Ramos (cell line): ENCODE measurements at regions not wholly inside any gene's neighbourhood (a gene's known extent, or its start where the extent isn't known, plus 50 kb on each side); places are given as distances from the start of the nearest gene placed in this dataset.
"Not testable (repeated sequence)": the region's sequence is repeated elsewhere in the genome, so short reads cannot be mapped to it uniquely, and the experiment has no call there.

Experiments used
- in situ Hi-C: fragments of 300-500 bp; cut with MboI; formaldehyde crosslinking; loops from one replicate; pipeline ENCODE4 v1.14.3; 2022; ENCODE audit warnings: low sequenced_read_pairs; ENCODE audit not compliant: unreplicated experiment

GRCh38 chr18:59810183-59810582, 89.6 kb upstream of the PMAIP1 start:
- in situ Hi-C loops, result no loop called here

DNA sequence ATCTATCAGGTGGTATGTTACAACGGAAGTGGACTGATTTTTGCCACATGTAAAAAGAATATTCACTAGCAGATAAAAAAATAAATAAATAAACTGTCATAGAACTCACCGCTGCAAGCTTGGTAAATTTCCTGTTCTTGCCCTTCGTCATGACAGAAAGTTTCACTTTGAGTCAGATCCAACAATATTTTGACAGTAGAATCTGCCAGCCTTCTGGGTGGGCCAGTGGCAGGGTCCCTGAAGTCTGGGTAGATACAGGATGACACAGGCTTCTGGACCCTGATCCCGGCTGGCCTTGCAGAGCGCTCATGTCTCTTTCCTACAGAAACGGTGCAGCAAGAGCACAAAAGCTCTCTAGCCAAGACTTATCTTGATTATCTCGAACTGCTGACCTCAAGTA, 97.8 kb upstream of the PMAIP1 start:
- in situ Hi-C loops, result no loop called here

GRCh38 chr18:59801576-59801975, 98.2 kb upstream of the PMAIP1 start:
- in situ Hi-C loops, result no loop called here

- in situ Hi-C loops, result no loop called here
Observed at GRCh38 chr18:59800897-59801296, 98.9 kb upstream of the PMAIP1 start.

DNA sequence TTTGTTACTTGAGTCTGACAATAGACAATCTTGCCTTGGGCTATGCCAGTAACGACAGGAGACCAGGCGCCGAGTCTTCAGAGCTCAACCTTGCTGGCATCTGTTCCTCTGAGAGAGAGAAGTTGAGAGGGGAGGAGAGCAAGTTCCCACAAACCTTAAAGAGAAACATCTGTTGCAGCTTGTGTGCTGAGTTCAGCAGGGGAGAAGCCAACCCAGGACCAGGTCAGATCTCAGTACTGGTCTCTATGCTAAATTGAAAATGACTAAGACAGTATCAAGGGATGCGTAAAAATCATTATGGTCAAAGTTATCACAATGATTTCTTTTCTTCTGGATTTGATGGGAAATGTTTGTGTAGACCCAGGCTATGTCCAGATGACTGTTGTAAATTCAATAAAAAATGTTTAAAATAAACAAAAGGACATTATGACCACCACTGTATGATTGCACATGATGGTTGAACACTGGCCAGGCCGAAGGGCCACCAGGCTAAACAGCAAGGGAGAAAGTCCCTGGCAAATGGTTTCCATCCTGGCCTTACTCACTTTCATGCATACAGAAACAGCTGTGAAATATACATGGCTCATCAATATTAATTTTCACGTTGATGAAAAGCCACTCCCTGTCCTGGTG, 100.3 kb upstream of the PMAIP1 start:
- in situ Hi-C loops, result no loop called here

DNA sequence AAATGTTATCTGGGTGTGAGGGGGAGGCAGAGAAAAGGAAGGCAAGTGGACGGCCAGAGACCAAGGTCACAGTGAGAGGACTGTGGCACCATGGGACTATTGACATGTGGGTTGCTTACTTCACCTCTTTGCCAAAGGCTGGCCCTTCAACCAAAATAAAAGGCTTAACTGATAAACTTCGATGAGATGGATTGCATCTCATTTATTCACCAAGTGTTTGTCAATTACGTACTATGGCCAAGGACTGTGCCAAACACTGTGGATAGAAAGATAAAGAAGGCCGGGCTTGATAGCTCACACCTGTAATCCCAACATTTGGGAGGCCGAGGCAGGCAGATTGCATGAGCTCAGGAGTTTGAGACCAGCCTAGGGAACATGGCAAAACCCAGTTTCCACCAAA, 98.7 kb upstream of the CCBE1 start:
- in situ Hi-C loops, result no loop called here

- in situ Hi-C loops, result no loop called here
Observed at GRCh38 chr18:59792353-59792752, 95.1 kb upstream of the CCBE1 start.

GRCh38 chr18:59790346-59790936, 93.2 kb upstream of the CCBE1 start:
- in situ Hi-C loops, result not testable (repeated sequence)

GRCh38 chr18:59788791-59789106, 91.5 kb upstream of the CCBE1 start:
- in situ Hi-C loops, result no loop called here

- in situ Hi-C loops, result no loop called here
Observed at GRCh38 chr18:59787998-59788790, 91.0 kb upstream of the CCBE1 start.

- in situ Hi-C loops, result no loop called here
Observed at GRCh38 chr18:59784694-59785093, 87.5 kb upstream of the CCBE1 start.

DNA sequence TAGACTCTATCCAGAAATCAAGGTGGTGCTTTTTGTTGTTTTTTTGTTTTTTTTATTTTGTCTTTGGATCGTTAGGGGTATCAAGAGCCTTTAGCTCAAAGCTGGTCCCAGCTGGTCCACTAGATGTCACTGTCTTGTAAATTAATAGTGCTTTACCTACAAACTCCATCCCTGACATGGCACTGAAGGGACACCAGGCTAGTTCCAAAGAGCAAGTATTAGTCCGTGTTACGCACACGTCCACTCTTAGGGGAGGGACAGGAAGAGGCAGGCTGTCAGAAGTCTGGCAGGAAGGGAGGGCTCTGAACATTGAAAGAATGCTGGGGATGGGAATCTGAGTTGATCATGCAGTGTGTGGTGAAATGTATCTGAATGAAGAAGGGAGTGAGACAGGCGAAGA, 85.9 kb upstream of the CCBE1 start:
- in situ Hi-C loops, result no loop called here

DNA sequence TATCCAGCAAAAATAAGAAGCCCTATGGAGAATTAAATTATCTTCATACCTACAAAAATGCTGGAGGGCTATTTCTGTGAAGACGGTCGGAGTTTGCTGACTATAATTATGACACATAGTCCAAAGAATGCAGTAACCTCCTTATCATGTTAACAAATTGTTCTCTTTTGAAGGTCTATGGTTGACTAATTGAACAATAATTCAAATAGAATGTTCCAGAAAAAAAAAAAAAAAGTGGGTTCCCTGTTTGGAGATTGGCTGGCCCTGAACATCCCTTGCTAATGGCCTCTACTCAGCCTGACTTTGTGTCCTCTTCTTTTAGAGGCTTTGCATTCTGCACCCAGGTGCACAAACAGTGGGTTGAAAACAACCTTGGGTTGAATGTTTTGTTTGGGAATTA, 82.8 kb upstream of the CCBE1 start:
- in situ Hi-C loops, result no loop called here

DNA sequence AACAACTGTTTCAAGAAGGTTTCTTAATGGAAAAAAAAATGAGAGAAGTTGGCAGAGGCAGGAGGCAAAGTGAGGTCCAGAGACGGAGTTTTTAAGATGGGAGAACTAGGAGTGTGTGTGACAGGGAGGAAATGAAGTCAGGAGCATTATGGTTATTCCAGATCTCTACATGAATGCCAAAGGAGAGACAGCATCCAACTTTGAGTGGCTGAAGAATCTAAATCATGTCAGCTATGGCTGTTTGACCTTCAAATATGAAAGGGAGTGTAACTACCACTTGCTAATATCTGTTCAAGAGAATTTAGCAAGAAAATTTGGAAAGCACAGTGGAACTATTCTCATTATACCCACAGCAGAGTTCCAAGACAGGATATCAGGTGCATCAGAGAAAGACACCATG, 81.2 kb upstream of the CCBE1 start:
- in situ Hi-C loops, result no loop called here

GRCh38 chr18:59777636-59778035, 80.4 kb upstream of the CCBE1 start:
- in situ Hi-C loops, result no loop called here

GRCh38 chr18:59769129-59769865, 72.1 kb upstream of the CCBE1 start:
- in situ Hi-C loops, result no loop called here

GRCh38 chr18:59768409-59768808, 71.2 kb upstream of the CCBE1 start:
- in situ Hi-C loops, result no loop called here

DNA sequence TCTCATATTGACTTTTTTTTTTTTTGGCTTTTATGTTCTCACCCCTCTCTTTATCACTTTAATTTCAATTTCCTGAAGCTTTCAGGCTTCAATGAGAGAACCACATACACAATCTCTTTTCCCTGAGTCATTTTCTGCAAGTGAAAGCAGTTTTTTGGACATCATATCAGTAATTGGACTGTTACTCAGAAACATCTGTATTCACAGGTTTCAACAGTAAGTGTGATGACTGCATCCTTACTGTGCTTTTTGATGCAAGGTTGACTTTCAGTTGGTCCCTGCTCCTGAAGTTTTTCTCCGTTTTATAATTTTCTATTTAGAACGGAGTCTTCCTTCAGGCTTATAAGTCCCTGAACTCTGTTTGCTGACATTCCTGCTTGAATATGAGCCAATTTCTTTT, 70.5 kb upstream of the CCBE1 start:
- in situ Hi-C loops, result no loop called here

DNA sequence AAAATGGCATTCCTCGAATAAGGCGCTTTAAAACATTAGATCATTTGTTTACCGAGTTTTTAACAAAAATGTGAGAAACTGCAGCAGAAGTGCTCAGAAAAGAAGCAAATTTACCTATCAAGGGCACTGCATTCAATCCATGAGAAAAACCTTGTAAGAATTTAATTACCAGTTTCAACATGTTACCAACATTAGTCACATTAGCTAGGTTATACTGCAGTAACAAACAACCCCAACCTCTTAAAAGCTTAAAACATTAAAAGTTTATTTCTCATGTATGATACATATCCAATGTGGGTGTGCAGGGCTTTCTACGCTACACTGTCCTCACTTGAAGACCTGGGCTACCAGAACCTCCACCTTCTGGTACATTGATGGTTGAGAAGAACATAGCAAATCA, 68.1 kb upstream of the CCBE1 start:
- in situ Hi-C loops, result no loop called here

- in situ Hi-C loops, result no loop called here
Observed at GRCh38 chr18:59764281-59764680, 67.1 kb upstream of the CCBE1 start.

- in situ Hi-C loops, result no loop called here
Observed at GRCh38 chr18:59763541-59764136, 66.4 kb upstream of the CCBE1 start.
